Choroid plexus epithelial cell (primary cell): ENCODE measurements at regions not wholly inside any gene's neighbourhood (a gene's known extent, or its start where the extent isn't known, plus 50 kb on each side); places are given as distances from the start of the nearest gene placed in this dataset.

Experiments
- DNase-seq: peaks from one replicate; pipeline ENCODE4 v3.0.0-alpha.2; 2010; ENCODE audit warnings: low read depth
- H3K4me3 ChIP-seq: 2 replicates; pipeline ENCODE4 v1.5.1; 2011; ENCODE audit warnings: low read depth, mild to moderate bottlenecking, control low read depth, low read length, moderate library complexity
- TF ChIP-seq, protein P1 (sequence below): conservative IDR thresholded peaks from 2 replicates; pipeline ENCODE4 v1.5.1; 2011; ENCODE audit warnings: low read depth, mild to moderate bottlenecking, control low read depth, inconsistent platforms, low read length, moderate library complexity

DNA sequence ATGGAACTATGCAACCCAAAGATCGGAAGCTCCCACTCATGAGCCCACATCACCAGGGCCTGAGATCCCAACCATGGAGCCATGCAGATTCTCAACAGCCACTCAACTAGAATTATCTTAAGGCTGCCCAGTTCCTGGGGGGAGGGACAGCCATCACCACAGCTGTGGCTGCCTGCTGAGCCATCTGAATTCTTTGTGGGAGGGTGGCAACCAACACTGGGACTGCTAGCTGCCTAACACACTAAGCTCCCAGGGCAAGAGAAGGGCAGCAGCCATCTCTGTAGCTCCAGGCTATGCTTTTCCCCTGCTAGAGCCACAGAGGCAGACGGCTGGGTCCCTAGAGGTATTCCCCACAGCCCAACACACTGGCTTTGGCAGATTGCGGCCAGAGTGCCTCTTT, 251.3 kb upstream of the GRAMD2B start:
- TF ChIP-seq, protein P1, sequence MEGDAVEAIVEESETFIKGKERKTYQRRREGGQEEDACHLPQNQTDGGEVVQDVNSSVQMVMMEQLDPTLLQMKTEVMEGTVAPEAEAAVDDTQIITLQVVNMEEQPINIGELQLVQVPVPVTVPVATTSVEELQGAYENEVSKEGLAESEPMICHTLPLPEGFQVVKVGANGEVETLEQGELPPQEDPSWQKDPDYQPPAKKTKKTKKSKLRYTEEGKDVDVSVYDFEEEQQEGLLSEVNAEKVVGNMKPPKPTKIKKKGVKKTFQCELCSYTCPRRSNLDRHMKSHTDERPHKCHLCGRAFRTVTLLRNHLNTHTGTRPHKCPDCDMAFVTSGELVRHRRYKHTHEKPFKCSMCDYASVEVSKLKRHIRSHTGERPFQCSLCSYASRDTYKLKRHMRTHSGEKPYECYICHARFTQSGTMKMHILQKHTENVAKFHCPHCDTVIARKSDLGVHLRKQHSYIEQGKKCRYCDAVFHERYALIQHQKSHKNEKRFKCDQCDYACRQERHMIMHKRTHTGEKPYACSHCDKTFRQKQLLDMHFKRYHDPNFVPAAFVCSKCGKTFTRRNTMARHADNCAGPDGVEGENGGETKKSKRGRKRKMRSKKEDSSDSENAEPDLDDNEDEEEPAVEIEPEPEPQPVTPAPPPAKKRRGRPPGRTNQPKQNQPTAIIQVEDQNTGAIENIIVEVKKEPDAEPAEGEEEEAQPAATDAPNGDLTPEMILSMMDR, result no peak
- no peak overlapping the region for H3K4me3 ChIP-seq
- no peak for DNase-seq

GRCh38 chr5:126172812-126173211, 250.4 kb upstream of the GRAMD2B start:
- DNase-seq, result no peak
- no peak overlapping the region for H3K4me3 ChIP-seq
- TF ChIP-seq, protein P1, result no peak

DNA sequence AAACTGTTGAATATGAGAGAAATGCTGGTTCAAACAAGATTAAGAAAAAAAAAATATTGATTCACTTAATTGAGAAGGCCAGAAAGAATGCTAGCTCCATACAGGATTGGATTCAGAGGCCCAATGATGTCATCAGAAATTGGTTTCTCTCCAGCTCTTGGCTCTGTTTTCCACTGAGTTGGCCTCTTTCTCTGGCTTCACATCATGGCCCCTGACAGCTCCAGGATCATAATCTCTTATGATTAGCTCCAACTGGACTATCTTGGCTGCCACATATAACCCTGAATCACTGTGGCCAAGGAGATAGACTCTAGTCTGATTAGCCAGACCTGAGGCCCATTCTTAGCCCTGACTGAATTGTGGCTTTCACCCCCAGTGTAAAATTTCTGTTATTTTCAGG, 244.7 kb upstream of the GRAMD2B start:
- no peak overlapping the region for H3K4me3 ChIP-seq
- peak; percentile 21 for DNase-seq
- TF ChIP-seq, protein P1, result no peak

DNA sequence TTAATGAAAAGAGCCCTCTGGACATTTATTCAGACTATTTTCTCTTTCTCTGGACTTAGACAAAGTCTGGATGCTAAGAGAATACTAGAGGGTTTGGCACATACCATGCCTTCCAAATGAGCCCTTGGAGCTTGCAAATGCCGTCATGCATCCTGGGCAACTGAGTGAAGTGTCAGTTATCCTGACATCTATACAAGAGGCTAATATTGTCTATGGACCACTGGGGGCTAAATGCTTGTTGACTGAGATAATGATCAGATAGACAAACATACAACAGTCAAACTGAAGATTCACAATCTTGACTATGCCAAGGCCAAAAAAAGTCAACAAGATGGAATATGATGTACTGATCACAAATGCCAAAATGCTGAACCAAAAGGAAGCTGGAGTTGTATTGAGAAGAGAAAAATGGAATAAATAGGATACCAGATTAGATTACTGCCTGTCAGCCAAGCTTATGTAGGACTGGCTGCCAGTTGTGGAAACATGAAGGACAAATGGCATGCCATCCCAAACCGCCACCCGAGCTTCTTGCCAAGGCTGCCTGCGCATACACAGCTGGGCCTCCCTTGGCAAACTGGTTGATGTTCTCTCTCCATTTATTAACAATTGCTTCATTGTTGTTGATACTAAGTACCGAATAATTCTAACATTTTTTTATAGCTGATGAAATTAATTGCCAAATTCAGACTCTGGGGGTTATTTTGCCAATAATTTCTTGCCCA, 240.1 kb upstream of the GRAMD2B start:
- no peak overlapping the region for H3K4me3 ChIP-seq
- no peak for DNase-seq
- TF ChIP-seq, protein P1, result no peak

DNA sequence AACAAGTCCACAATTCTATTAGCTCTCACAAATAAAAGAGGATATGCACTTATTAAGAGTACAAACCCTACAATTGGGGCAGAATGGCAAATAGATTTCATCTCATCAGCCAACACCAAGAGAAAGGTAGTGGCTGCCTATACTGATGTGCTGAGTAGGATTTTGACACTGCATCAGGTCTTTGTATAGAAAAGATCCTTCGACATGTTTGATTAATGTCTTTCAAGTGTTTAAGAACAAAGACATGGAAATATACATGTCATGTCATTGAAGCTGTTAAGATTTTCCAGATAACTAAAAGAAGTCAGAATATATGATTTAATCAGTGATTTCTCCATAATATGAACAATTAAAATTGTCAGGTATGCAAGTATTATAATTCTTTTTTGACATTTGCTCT, 238.7 kb upstream of the GRAMD2B start:
- TF ChIP-seq, protein P1, result no peak
- no peak for DNase-seq
- H3K4me3 ChIP-seq, result no peak overlapping the region

DNA sequence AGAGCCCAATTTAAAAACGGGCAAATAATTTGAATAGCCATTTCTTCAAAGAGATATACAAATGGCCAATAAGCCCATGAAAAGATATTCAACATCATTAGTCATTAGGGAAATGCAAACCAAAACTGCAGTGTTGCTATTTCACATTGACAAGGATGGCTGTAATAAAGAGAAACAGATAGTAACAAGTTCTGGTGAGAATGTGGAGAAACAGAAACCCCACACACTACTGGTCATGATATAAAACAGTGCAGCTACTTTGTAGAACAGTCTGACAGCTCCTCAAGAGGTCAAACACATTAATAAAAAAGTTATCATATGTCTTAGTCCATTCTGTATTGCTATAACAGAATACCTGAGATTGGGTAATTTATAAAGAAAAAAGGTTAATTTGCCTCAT, 237.0 kb upstream of the GRAMD2B start:
- TF ChIP-seq, protein P1, result no peak
- H3K4me3 ChIP-seq, result no peak overlapping the region
- no peak for DNase-seq

DNA sequence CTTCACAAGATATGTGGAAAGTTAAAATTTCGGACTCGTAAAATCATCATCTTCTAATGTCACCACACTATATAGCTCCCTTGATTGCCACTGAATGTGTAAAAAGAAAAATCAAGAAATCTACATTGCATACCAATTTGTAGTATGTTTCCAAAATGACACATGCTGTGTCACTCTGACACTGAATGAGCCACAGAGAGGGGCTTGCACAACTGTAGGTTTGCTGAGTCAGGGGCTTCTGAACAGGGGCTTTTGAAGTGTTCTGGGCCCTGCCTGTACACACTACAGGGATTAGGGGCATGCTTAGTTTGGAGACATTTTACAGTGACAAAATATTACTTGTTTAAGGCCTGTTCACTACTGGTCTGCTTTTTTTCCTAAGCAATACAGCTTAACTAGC, 234.4 kb upstream of the GRAMD2B start:
- H3K4me3 ChIP-seq, result no peak overlapping the region
- TF ChIP-seq, protein P1, result no peak
- DNase-seq, result no peak
